ENCODE measurements at regions not wholly inside any gene's neighbourhood (a gene's known extent, or its start where the extent isn't known, plus 50 kb on each side); places are given as distances from the start of the nearest gene placed in this dataset.

GRCh38 chr6:115643762-115644161, 416.9 kb downstream of the FRK start:
- TF ChIP-seq POLR2AphosphoS5 (IDR thresholded peaks at IDR 0.05; ENCODE audit: low read depth, low read length) (no peak), FOXM1 (IDR thresholded peaks at IDR 0.05; ENCODE audit: low read depth) (no peak)

Measured in SK-N-SH (cell line).